GM18868 (cell line): ENCODE measurements at regions not wholly inside any gene's neighbourhood (a gene's known extent, or its start where the extent isn't known, plus 50 kb on each side); places are given as distances from the start of the nearest gene placed in this dataset.

Experiments used
- ATAC-seq: cut with Tn5 transposase; IDR thresholded peaks from one replicate; pipeline ENCODE4 v1.9.1; 2021; ENCODE audit warnings: mild to moderate bottlenecking, moderate library complexity; ENCODE audit not compliant: unreplicated experiment

- ATAC-seq: no peak
Measured at GRCh38 chr10:121291376-121291775, 306.9 kb downstream of the FGFR2 start.

GRCh38 chr10:121291823-121292222, 306.4 kb downstream of the FGFR2 start:
- ATAC-seq: no peak

- no peak for ATAC-seq
Measured at GRCh38 chr10:121292321-121292720, 305.9 kb downstream of the FGFR2 start.

- ATAC-seq: no peak
Measured at GRCh38 chr10:121293110-121293509, 305.1 kb downstream of the FGFR2 start.

GRCh38 chr10:121294630-121295029, 303.6 kb downstream of the FGFR2 start:
- ATAC-seq: no peak

GRCh38 chr10:121296378-121296777, 301.9 kb downstream of the FGFR2 start:
- ATAC-seq: no peak

- no peak for ATAC-seq
Measured at GRCh38 chr10:121296881-121297585, 301.2 kb downstream of the FGFR2 start.

GRCh38 chr10:121300723-121301122, 297.5 kb downstream of the FGFR2 start:
- no peak for ATAC-seq

- no peak for ATAC-seq
Measured at GRCh38 chr10:121302541-121303180, 295.6 kb downstream of the FGFR2 start.

- no peak for ATAC-seq
Measured at GRCh38 chr10:121303287-121303890, 294.9 kb downstream of the FGFR2 start.

- no peak for ATAC-seq
Measured at GRCh38 chr10:121305066-121305465, 293.2 kb downstream of the FGFR2 start.

GRCh38 chr10:121306159-121306673, 292.0 kb downstream of the FGFR2 start:
- ATAC-seq: no peak

- no peak for ATAC-seq
Measured at GRCh38 chr10:121307411-121307980, 290.7 kb downstream of the FGFR2 start.

- no peak for ATAC-seq
Measured at GRCh38 chr10:121308020-121308419, 290.2 kb downstream of the FGFR2 start.

GRCh38 chr10:121309164-121309563, 289.1 kb downstream of the FGFR2 start:
- no peak for ATAC-seq

- ATAC-seq: no peak
Measured at GRCh38 chr10:121310151-121310711, 288.0 kb downstream of the FGFR2 start.

- no peak for ATAC-seq
Measured at GRCh38 chr10:121311812-121312443, 286.3 kb downstream of the FGFR2 start.

- no peak for ATAC-seq
Measured at GRCh38 chr10:121312587-121312986, 285.7 kb downstream of the FGFR2 start.

- no peak for ATAC-seq
Measured at GRCh38 chr10:121313119-121313875, 284.9 kb downstream of the FGFR2 start.

- ATAC-seq: no peak
Measured at GRCh38 chr10:121316432-121316831, 281.8 kb downstream of the FGFR2 start.
